ENCODE measurements at regions not wholly inside any gene's neighbourhood (a gene's known extent, or its start where the extent isn't known, plus 50 kb on each side); places are given as distances from the start of the nearest gene placed in this dataset.
"Not testable (repeated sequence)": the region's sequence is repeated elsewhere in the genome, so short reads cannot be mapped to it uniquely, and the experiment has no call there.

DNA sequence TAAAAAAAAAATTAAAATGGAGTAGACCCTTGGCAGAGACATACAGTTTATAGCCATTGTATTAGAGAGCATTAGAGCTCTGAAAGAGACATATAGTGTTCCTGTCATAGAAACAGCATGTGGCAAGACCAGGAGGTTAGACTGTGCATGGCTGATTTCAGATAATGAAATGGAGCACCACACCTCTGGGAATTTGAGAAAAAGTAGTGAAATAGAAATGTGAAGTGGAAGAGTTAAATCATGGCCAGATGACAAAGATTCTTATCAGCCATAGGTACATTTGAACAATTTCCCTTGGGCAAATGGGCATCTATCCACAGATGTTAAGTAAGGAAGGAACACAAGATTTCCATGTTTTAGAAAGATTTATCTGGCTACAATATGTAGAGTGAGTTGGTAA, 1083.1 kb downstream of the PLA2G4A start:
- no peak for DNase-seq

DNA sequence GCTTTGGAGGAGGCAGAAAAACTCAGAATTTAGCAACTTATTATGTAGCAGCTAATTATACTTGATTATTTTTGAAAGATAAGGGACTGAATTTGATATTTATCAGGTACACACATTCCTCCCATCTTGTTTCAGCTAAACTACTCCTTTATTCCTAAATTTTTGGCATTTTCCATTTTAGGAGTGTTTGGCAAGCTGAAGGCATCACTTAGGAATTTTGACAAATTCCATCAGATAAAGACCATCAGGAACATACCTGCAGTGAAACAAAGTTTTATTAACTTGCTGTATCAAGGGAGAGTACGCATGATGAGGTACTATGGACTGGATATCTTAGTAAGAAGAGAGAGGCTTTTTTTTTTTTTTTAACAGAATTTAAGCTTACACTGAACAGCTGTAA, 1092.2 kb downstream of the PLA2G4A start:
- no peak for DNase-seq

DNA sequence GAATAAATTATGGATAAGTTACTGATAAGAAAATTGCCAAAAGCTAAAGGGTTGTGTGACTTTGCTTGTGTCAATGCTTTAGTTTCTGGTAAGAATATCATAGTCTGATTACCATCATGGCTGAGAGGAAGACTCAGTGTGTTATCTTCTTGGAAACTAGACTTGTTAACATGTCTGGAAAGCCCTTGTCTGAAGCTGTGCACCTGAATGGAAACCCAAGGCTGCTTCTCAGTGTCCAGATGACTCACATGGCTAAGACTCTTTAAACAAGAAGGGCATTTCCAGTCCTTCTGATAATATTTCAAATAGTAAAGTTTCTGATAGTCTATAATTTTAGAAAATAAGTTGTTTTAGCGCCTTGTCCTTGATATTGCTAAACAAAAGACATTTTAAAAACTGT, 1092.7 kb downstream of the PLA2G4A start:
- DNase-seq: no peak

DNA sequence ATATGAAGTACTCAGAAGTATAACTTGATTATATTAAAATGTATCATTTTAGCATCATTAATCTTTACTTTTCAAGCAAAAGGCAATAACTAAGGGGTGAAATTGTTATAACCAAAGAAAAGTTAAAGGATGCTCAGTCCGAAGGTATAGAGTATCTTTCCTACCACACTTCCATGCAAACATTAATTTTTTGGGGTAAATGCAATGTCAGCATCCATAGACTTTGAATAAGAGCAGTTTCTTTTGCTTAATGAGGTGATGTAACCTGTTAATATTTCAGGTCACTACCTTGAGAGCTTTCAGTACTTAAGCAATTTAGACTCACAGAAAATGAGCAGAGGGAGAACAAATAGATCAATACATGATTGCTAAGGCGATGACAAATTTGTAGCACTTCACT, 1093.5 kb downstream of the PLA2G4A start:
- DNase-seq: no peak

DNA sequence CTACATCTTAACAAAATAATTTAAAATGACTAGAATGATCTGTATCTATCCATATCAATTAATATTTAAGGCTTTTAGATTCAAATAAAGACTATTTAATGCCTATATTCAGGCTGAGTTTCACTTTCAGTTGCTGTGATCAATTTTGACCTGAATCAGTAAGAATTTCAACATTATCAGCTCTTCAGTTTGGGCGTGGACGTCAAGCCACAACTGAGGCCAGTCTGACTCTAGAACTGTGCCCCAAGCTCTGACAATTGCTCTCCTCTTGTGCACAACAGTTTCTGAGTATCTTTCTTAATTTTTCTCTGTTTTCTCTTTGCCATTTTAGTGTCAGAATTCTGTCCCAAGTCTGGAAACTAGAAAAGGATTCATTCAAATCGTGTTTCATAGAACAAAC, 1095.5 kb downstream of the PLA2G4A start:
- DNase-seq: no peak

DNA sequence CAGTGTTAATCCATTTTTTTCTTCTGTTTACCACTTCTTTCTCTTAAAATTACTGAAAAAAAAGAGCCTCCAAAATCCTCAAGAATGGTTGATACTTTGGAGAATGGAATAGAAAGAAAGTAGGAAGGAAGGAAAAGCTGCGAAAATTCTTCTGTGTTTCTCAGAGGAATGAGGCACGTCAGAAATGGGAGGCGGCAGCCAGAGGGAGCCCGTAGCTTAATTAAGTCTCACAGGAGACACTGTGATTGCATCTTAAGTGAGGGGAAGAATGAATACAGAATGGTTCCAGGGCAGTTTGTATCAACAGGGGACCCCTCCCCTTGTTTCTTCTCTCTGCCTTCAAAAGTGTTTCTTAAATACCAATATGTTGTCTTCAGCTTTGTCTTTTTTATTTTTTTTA, 1099.5 kb downstream of the PLA2G4A start:
- no peak for DNase-seq

DNA sequence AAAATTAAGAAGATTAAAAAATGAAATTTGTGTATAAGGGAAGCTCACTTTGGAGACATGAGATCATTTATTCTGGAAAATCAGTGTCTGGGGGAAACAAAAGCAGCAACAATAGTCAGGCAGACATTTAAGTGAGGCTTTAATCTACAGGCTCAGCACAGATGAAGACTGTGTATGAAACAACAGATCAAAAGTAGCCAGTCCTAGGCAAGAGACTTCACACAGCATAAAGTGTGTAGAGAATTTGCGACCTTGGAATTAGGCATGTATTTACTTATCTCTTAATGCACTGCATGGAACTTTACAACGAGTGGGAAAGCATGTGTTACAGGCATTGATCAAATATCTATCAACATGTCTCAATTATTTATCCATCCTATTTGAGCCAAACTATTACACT, 1099.9 kb downstream of the PLA2G4A start:
- DNase-seq: no peak

DNA sequence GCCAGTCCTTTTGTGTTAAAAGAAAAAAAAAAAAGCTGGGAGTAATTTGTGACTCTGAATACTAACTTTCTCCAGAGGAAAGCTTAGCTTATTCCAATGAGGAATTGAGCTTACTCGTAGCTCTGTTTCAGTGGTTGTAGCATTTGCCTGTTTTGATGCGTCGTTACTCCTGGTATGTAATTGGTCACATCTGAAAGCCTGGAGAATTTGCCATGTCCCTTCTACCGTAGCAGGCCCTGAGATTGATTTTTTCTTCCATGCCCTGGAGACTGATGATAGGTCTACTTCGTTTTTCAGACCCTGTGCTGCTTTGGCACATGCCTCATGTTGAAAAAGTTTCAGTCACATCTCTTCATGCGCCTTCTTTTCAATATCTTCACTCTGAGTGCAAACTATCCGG, 1103.0 kb downstream of the PLA2G4A start:
- no peak for DNase-seq

DNA sequence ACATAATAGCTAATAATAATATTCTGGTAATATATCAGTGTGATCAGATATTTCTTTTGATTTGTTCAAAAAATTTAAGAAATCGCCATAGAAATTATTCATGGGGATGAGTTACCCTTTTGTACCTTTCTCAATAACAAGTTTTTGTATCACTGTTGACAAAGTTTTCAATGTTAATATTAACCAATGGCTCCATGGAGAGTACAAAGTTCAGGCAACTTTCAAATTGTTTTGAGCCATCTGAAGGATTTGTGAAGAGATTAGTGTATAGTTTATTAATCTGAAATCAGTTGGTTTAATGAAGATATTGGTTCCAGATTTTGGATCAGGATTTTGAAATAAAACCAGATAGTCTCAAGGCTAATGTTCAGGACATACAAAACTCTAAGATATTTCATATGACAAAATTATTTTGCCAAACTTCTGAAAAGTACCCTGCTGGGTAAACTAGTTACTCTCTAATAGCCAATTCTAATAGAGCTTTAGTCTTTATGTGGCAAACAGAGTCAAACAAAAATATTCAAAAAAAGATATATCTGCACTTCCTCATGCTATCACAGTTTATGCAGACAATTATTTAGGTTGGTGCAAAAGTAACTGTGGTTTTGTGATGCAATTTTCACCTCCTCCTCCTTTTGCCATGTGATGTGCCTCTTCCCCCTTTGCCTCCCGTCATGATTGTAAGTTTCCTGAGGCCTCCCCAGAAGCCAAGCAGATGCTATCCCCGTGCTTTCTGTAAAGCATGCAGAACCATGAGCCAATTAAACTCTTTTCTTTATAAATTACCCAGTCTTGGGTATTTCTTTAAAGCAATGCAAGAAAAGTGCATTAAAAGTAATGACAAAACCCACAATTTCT, 1105.0 kb downstream of the PLA2G4A start:
- no peak for DNase-seq

DNA sequence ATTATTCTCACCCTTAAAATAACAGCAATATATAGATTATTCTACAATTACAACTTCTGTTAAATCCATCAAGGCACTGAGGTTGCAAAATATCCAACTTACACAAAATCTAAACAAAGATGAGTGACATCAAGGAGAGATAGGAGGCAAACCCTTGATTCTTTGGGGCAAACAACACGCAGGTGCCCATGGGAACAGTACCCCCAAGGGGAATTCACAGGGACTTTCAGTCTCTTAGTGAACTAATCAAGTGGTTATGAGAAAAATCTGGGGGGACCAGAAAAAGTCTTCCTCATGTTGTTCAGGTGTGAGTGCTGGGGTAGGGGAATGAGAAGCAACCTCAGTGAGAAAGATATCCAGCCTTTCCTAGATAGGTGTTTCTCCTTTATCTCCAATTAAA, 1107.9 kb downstream of the PLA2G4A start:
- DNase-seq: no peak

DNA sequence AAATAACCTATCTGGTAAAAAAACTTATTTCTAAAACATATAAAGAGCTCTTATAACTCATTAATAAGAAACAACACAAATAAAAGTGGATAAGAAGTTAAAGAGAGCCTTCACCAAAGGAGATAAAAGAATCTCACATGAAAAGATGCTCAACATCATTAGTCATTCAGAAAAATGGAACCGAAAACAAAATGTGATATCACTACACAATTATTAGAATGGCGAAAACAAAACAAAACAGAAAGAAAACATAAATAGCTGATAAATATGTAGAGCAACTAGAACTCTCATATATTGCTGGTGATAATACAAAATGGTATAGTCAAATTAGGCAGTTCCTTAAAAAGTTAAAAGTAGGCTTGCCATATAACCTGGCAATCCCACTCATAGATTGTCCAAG, 1109.3 kb downstream of the PLA2G4A start:
- DNase-seq: no peak

DNA sequence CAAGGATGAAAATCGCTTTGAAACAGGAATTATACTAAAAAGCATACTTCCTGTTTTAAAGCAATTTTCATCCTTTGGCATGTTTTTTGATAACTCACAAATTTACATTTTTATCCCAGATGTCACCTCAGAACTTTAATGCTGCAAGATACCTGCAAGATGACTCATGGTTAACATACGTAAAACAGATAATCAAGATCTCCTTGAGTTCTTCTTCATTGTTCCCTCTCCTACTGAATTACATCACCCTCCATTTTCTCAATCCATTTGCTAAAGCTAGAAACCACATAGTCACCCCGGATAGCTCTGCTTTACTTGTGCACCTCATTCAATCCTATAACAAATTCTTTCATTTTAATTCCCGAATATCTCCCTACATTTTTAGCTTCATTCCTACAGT, 1114.2 kb downstream of the PLA2G4A start:
- DNase-seq: no peak

DNA sequence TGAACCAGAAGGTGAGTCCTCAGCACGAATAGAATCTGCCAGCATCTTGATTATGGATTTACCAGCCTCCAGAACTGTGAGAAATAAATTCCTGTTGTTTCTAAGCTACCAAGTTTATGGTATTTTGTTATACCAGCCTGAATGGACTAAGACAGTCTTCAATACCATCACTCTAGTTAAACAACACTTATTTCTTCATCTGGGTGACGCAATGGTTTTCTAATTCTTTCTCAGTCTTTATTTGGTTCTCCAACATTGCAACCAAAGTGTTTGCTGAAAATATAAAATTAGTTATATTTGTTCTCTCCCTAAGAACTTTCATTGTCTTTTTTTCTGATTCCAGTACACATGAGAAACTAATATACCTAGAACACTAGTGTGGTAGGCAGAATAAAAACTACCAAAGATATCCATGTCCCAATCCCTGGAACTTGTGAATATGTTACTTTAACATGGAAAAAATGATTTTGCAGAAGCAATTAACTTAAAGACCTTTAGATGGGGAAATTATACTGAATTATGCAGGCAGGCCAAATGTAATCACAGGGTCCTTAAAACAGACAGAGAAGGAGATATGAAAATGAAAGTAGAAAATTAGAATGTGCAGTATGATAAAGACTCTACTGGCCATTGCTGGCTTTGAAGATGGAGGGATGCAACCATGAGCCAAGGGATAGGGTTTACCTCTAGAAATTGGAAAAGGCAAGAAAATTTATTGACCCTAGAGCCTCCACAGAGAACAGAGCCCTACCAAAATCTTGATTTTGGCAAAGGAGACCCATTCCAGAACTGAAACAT, 1115.1 kb downstream of the PLA2G4A start:
- DNase-seq: no peak

DNA sequence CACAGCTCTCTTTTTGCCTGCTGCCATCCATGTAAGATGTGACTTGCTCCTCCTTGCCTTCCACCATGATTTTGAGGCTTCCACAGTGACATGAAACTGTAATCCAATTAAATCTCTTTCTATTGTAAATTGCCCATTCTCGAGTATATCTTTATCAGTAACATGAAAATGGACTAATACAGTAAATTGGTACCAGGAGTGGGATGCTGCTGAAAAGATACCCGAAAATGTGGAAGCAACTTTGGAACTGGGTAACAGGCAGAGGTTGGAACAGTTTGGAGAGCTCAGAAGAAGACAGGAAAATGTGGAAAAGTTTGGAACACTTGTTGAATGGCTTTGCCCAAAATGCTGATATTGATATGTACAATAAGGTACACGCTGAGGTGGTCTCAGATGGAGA, 1117.9 kb downstream of the PLA2G4A start:
- DNase-seq: not testable (repeated sequence)

DNA sequence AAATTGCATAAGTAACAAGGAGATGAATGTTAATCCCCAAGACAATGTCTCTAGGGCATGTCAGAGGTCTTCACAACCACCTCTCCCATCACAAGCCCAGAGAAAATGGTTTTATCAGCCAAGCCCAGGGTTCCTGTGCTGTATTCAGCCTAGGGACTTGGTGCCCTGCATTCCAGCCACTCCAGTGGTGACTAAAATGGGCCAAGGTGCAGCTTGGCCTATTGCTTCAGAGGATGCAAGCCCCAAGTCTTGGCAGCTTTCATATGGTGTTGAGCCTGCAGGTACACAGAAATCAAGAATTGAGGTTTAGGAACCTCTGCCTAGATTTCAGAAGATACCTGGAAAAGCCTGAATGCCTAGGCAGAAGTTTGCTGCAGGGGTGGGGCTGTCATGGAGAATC, 1118.6 kb downstream of the PLA2G4A start:
- DNase-seq: no peak

DNA sequence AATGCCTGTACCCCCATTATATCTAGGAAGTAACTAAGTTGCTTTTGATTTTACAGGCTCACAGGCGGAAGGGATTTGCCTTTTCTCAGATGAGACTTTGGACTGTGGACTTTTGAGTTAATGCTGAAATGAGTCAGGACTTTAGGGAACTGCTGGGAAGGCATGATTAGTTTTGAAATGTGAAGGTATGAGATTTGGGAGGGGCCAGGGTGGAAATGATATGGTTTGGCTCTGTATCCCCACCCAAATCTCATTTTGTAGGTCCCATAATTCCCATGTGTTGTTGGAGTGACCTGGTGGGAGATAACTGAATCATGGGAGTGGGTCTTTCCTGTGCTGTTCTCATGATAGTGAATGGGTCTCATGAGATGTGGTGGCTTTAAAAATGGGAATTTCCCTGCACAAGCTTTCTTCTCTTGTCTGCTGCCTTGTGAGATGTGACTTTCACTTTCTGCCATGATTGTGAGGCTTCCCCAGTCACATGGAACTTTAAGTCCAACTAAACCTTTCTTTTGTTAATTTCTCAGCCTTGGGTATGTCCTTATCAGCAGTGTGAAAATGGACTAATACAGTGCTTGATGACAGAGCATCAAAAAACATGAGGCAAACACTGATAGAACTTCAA, 1119.5 kb downstream of the PLA2G4A start:
- no peak for DNase-seq

DNA sequence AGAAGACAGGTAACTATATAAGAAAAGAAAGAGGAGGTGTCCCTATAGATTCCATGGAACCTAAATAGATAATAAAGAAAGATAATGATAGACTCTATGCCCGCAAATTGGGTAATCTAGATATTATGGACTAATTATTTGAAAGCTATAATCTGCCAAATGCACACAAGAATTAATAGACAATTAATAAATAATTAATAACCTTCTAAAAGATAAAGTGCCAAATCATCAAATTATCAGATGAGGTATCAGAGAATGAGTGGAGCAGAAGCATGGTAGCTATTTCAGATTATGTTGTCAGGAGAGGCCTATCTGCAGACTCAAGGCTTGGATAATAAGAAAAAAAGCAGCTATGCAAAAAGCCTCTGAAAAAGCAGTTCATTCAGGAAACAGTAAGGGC, 1120.8 kb downstream of the PLA2G4A start:
- no peak for DNase-seq

DNA sequence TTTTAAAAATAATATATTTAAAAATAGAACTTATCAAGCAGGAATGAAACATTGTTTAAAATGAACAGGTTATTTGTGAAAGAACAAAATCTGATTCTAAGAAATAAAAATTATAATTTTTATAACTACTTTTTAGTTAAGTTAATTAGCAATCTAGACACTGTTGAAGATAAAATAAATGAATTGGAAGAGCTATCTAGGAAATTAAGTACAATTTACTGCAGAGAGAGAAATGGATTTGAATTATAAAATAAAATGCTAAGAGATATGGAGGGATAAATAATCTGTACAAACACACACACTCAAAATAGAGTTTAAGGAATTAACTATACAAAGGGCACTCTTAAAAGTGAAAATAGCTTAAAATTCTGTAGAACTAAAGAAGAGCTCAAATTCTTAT, 1123.1 kb downstream of the PLA2G4A start:
- DNase-seq: no peak

DNA sequence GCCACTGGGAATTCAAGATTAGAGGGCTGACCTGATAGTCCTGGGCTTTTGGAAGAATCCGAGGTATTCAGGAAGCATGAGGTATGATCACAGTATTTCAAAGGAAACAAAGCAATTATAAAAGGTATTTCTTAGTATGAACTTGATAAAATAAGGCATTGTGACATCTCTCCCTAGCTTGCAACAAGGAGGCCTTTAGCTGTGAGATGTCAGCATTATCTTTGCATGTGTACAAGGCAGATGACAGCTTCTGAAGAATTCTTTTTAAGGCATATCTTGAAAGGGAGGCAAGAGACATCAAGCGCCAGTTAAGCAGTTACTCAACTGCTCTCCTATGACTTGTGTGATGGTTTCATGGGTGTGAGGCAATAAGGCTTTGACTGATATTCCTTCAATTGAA, 1123.7 kb downstream of the PLA2G4A start:
- DNase-seq: no peak

DNA sequence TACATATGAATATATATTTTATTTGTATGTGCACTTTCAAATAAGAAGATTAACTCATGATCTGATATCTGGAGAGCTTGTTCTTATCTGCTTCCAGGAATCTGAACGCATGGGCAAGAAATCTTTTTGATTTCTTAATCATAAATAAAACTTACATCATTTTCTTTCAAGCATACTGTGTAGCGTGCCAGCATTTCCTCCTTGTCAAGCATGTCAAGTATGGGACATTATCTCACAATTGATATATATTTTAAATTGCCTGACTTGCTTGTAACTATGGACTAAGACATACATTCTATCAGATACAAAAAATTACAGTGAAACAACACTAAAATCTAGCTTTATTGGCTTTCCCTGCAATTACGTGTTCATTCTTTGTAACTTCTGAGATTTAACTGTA, 1128.2 kb downstream of the PLA2G4A start:
- no peak for DNase-seq

DNA sequence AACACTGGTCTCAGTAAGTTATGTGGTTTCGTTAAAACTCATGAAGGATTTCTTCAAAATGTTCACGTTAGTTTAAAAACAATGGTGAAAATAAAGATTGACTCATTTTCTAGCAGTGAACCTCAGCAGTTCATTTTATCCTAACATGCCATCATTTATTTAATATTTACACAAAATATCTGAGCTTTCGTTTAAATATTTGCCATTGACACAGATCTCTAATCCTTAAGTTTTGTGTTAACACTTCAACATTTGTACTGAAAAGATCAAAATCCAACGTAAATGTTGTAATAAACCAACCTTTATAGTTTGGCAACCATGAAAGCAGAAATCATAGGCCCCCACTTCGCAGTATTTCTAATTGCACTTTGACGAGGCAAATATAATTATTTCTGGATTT, 1129.5 kb downstream of the PLA2G4A start:
- no peak for DNase-seq

DNA sequence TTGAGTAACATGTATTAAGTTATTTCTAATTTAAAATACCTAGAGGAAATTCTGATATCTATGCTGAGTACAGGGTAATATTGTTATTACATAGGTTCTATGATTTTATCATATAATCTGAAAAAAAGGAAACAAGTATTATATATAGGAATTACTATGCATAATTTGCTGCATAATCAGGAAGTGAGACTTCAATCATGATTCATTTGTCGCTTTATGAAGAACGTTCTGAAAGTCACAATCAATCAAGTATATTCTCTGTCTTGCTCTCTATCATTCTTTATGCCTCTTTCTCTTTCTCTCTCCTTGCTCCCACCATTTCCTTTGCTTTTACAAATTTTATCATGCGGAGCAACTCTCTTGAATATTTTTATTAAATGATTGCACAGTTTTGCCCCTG, 1130.3 kb downstream of the PLA2G4A start:
- DNase-seq: no peak

DNA sequence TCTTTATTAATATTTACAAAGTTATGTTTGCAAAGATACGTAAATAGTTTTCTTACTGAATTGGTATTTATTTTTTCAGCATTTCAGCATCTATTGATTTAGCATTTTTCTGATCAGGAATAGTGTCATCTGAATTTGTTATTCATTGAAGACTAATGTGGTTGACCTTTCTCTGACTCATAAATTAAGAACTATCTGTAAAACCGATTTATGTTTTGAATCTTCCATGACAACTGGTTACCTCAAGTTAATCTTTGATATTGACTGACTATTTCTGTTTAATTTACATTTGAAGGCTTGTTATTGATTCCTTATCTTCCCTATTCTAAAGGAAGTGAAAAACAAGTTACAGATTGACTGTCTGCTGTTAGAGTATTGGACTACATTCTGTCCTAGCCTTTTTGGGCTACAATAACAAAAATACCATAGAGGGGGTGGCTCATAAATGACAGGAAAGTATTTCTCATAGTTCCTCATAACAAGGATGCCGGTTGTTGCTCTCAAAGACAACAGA, 1131.4 kb downstream of the PLA2G4A start:
- DNase-seq: no peak

Data from skin of body (tissue), 1 donor.